OCI-LY3 (cell line): ENCODE measurements at regions not wholly inside any gene's neighbourhood (a gene's known extent, or its start where the extent isn't known, plus 50 kb on each side); places are given as distances from the start of the nearest gene placed in this dataset.

Source experiments
- H2AFZ ChIP-seq: fragments of 200-600, 300-600 bp; shearing (Covaris generic); 2 replicates; pipeline ENCODE4 v1.6.0; 2014; ENCODE audit warnings: antibody characterized with exemption, low read depth, low read length
- H3K27ac ChIP-seq: fragments of 200-600, 300-600 bp; sonication (generic); 2 replicates; pipeline ENCODE4 v1.5.1; 2014; ENCODE audit warnings: mild to moderate bottlenecking, low read length, moderate library complexity, mixed read lengths
- H3K27me3 ChIP-seq: fragments of 200-600, 300-600 bp; sonication (generic); 2 replicates; pipeline ENCODE4 v1.6.1; 2014; ENCODE audit warnings: low read depth, low read length, mixed read lengths
- H3K36me3 ChIP-seq: fragments of 200-600, 300-600 bp; sonication (generic); replicated peaks from 2 replicates; pipeline ENCODE3; 2014; ENCODE audit warnings: low read depth, low read length, mixed read lengths
- H3K4me1 ChIP-seq: fragments of 300-600, 200-600 bp; sonication (generic); 2 replicates; pipeline ENCODE4 v1.6.1; 2014; ENCODE audit warnings: low read length, mixed read lengths
- H3K4me2 ChIP-seq: fragments of 200-600, 300-600 bp; sonication (generic); 2 replicates; pipeline ENCODE4 v1.6.1; 2014; ENCODE audit warnings: low read length, mixed read lengths
- H3K4me3 ChIP-seq: fragments of 300-600, 200-600 bp; sonication (generic); 2 replicates; pipeline ENCODE4 v1.5.1; 2014; ENCODE audit warnings: antibody characterized with exemption, mild to moderate bottlenecking, low read length, moderate library complexity
- H3K79me2 ChIP-seq: fragments of 300-600, 200-600 bp; shearing (Covaris generic); 2 replicates; pipeline ENCODE4 v1.6.1; 2014; ENCODE audit warnings: mild to moderate bottlenecking, low read length, mixed read lengths
- H3K9ac ChIP-seq: fragments of 300-600, 200-600 bp; shearing (Covaris generic); 2 replicates; pipeline ENCODE4 v1.6.0; 2014; ENCODE audit warnings: mild to moderate bottlenecking, low read length, moderate library complexity
- H3K9me3 ChIP-seq: fragments of 200-600, 300-600 bp; shearing (Covaris generic); 2 replicates; pipeline ENCODE4 v1.6.1; 2014; ENCODE audit warnings: low read length, mixed read lengths; ENCODE audit not compliant: insufficient read depth
- H4K20me1 ChIP-seq: fragments of 200-600, 300-600 bp; sonication (generic); 2 replicates; pipeline ENCODE4 v1.6.1; 2016; ENCODE audit warnings: low read length, mixed read lengths; ENCODE audit not compliant: insufficient read depth
- CTCF ChIP-seq: fragments of 200-600, 300-600 bp; sonication (generic); IDR thresholded peaks from 2 replicates; pipeline ENCODE4 v1.5.1; 2014; ENCODE audit warnings: antibody characterized with exemption, low read length, low read depth
- EZH2phosphoT487 ChIP-seq: fragments of 200-600 bp; shearing (Covaris generic); IDR thresholded peaks from 2 replicates; pipeline ENCODE4 v1.6.1; 2018; ENCODE audit warnings: antibody characterized with exemption, mixed run types, low read depth

- no peaks in the 10 kb centered on the region for H3K79me2 ChIP-seq
- TF ChIP-seq EZH2phosphoT487 (no peak), CTCF (no peak)
Measured at GRCh38 chr10:117884093-117884492, 162.6 kb downstream of the RAB11FIP2 start.

GRCh38 chr10:117884592-117884991 lies 162.1 kb downstream of the RAB11FIP2 start:
- no peak for TF ChIP-seq EZH2phosphoT487
- no peak for TF ChIP-seq CTCF

More at GRCh38 chr10:117884093-117884492, 162.6 kb downstream of the RAB11FIP2 start:
- H3K4me3 ChIP-seq = no peak overlapping the region
- H3K27me3 ChIP-seq = no peaks in the 10 kb centered on the region
- no peaks in the 10 kb centered on the region for H3K4me1 ChIP-seq
- no peak overlapping the region for H3K4me2 ChIP-seq
- no peak overlapping the region for H3K9ac ChIP-seq
- no peaks in the 10 kb centered on the region for H3K36me3 ChIP-seq
- no peak overlapping the region for H3K27ac ChIP-seq
- H2AFZ ChIP-seq = no peak overlapping the region
- no peaks in the 10 kb centered on the region for H3K9me3 ChIP-seq
- no peaks in the 10 kb centered on the region for H4K20me1 ChIP-seq

DNA sequence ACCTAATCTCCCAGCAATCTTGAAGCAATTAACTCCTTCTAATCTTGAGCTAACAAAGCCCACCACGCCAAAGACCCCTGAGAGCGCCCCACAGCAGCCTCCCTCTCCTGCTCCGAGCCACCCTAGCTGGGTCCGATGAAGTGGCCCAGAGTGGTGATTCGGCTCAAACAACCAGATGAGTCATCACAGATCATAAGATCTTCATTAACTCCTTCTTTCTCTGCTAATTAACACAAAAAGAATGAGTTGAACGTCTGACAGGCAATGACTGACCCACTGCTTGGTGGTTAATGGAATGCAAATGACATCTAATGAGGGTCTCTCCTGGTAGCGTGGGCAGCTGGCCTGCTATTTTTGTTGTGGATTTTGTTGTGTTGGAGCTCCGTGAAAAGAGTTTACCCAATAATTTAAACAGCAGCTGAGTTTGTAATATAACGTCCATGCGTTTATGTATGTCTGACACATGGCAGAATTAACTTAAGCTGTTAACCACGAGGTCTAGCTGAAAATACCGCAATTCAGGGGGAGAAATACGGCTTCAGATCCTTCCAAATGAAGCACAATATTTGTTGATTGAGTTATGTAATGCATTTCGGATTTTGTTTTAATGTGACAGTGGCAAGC lies 161.4 kb downstream of the RAB11FIP2 start:
- Histone ChIP-seq H3K4me3 (no peak overlapping the region), H3K27ac (no peak overlapping the region), H3K9me3 (no peaks in the 10 kb centered on the region), H4K20me1 (no peaks in the 10 kb centered on the region), H3K4me2 (no peak overlapping the region), H3K9ac (no peak overlapping the region), H3K79me2 (no peaks in the 10 kb centered on the region), H2AFZ (no peak overlapping the region), H3K27me3 (no peaks in the 10 kb centered on the region), H3K36me3 (no peaks in the 10 kb centered on the region), H3K4me1 (no peaks in the 10 kb centered on the region)
- TF ChIP-seq EZH2phosphoT487 (no peak), CTCF (no peak)

More at GRCh38 chr10:117884592-117884991, 162.1 kb downstream of the RAB11FIP2 start:
- Histone ChIP-seq H3K36me3 (no peaks in the 10 kb centered on the region), H3K4me1 (no peaks in the 10 kb centered on the region), H3K9ac (no peak overlapping the region), H4K20me1 (no peaks in the 10 kb centered on the region), H3K9me3 (no peaks in the 10 kb centered on the region), H3K4me2 (no peak overlapping the region), H2AFZ (no peak overlapping the region), H3K27me3 (no peaks in the 10 kb centered on the region), H3K27ac (no peak overlapping the region), H3K4me3 (no peak overlapping the region), H3K79me2 (no peaks in the 10 kb centered on the region)

DNA sequence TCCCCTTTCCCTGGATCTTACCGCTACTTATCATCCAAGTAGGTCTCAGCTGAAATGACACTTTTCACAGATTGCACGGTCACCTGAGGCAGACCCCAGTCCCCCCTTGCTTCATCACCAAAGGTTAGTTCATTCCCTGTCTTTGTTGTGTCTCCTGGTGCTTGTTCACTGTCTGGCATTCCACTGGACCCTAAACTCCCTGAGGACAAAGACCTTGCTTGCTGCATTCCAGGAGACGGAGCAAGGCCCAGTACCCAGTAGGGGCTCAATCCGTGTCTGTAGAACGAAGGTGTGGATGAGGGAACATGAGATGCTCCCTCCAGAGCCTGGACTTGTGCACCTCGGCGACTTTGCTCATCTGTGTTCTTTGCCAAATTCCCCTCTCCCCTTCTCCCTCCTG lies 160.0 kb downstream of the RAB11FIP2 start:
- no peaks in the 10 kb centered on the region for H3K9me3 ChIP-seq
- no peak overlapping the region for H3K4me2 ChIP-seq
- H4K20me1 ChIP-seq = no peaks in the 10 kb centered on the region
- H3K36me3 ChIP-seq = no peaks in the 10 kb centered on the region
- H2AFZ ChIP-seq = no peak overlapping the region
- H3K4me1 ChIP-seq = no peaks in the 10 kb centered on the region
- TF ChIP-seq CTCF = no peak
- TF ChIP-seq EZH2phosphoT487 = no peak
- H3K27me3 ChIP-seq = no peaks in the 10 kb centered on the region
- no peak overlapping the region for H3K9ac ChIP-seq
- H3K79me2 ChIP-seq = no peaks in the 10 kb centered on the region
- no peak overlapping the region for H3K27ac ChIP-seq
- H3K4me3 ChIP-seq = no peak overlapping the region
